ENCODE measurements at regions not wholly inside any gene's neighbourhood (a gene's known extent, or its start where the extent isn't known, plus 50 kb on each side); places are given as distances from the start of the nearest gene placed in this dataset.
A peak's percentile ranks its signal among the peaks of the same experiment; 100 is the strongest.

DNA sequence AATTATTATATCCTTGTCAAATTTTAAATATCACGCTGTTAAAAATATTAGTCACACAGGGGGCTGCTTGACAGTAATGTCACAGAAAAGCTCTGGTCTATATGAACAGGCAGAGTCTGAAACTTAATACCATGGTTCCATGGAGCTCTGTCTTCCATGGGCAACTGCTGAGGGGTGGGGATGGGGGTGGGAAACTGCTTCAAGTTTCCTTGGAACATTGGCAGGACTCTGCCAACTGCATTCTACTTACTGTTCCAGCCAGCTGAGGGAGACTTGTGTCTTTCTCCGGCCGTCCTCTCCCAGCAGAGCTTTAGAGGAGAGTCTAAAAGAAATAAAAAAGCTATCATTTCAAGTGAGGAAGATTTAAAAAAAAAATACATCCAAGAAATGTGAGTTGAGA, 348.7 kb downstream of the ZIC1 start:
- no peak for DNase-seq (ENCODE audit: low read depth)

DNA sequence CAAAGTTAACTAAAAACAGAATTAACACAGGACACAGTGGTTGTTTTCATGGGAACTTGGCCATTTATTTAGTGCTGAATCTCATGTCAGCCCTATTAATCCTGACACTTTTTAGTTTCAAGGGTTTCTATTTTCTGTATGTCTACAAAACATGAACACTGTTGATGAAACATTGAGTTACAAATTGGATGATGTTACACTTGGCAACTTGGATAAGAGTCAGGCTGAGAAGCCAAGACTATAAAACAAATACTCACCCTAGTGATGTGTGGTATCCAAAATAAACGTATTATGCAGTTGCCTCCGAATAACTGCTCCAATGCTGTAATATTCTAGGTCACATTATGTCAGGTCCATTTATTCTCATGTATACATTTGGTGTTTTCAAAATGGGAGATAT, 349.6 kb downstream of the ZIC1 start:
- DNase-seq (ENCODE audit: low read depth) = peak; percentile 75

DNA sequence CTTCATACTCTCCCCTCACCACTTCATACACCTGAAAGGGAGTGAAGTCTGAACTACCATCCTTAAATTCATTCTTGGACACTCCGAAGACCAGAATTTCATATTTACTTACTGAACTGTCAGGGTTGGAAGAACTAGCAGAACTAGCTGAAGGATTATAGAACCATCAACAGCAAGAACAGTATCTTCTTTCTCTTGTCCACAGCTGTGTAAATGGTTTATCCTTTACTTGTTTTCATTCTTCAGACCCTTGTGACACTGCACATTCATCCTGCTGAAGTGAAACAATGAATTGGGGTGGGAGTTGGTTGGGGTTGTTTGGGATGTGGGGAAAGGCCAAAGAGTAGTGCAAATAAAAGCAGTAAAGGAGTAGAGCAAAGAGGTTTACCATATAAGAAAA, 350.9 kb downstream of the ZIC1 start:
- no peak for DNase-seq (ENCODE audit: low read depth)

DNA sequence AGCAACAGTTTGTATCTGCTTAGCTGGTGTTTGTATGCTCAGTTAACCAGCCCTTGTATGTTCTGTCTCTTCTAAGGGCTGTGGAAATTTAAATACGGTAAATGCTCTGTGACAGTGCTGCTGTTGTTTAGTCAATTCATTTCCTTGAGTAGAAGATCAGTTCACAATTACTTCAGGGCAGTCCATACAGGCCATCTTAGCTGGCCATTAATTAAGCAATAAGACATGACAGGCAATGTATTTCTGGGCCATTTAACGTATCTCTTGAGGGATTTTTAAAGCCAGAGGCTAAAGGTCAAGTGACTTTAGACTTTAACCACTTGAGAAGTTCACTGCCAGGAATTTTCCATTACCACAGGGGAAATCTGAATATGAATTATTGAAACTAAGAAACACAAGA, 351.8 kb downstream of the ZIC1 start:
- DNase-seq (ENCODE audit: low read depth) = peak; percentile 5

DNA sequence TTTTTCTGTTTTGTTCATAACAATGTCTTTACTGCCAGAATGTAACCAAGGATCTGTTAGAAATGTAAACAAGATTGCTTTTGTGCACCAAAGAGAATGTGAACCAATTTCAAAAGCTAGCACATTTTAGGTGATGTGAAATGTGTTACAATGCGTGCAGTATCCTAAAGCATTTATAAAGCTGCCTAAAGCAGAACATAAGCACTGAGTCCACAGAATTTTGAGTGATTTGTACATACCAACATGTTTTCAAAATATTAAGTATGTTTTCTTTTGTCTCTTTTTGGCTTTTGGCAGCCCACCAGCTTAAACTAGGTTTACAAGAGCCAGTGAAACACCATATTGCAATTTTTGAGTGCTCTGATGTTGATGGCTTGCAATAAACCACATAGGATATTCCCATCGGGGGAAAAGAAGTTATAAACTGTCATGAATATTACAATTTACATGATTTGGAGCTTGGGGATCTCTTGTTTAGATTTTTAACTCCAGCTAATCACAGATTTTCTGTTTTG, 364.0 kb downstream of the ZIC1 start:
- DNase-seq (ENCODE audit: low read depth) = peak; percentile 63

DNA sequence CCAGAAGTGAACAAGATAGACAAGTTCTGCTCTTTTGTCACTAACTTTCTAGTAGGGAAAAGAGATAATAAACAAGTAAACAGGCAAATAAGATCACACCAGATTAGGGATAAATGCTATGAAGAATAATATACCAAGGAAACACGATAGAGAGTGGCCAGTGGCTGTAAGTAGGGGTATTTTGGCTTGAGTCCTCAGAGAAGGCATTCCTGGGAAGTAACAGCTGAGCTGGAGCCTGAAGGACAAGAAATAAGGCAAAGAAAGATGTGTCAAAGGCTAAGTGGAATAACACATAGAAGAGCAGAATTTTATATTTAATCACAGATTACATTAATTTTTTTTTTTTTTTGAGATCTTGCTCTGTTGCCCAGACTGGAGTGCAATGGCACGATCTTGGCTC, 366.2 kb downstream of the ZIC1 start:
- DNase-seq (ENCODE audit: low read depth) = no peak

DNA sequence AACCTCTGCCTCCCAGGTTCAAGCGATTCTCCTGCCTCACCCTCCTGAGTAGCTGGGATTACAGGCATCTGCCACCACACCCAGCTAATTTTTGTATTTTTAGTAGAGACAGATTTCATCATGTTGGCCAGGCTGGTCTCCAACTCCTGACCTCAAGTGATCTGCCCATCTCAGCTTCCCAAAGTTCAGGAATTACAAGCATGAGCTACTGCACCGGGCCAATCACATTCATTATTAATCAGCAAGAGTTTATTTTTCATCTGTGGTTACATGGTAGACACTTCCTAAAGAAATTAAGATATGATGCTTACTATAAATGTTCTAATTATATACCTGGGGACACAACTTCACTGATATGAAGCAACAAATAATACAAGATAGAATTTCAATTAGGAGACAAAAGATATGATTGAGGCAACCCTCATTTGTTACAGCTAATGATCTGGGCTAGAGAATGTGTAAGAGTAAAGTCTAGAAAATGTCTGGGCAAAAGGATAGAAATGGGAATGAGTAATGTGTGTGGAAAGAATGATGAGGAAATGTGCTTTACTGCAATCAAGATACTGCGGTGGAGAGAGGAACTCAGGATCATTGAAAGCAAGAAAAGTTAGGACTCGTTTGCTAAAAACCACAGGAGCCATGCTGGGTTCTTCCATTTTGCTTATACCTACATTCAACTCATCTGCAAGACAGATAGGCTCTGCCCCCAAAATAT, 366.8 kb downstream of the ZIC1 start:
- peak; percentile 73 for DNase-seq (ENCODE audit: low read depth)

DNA sequence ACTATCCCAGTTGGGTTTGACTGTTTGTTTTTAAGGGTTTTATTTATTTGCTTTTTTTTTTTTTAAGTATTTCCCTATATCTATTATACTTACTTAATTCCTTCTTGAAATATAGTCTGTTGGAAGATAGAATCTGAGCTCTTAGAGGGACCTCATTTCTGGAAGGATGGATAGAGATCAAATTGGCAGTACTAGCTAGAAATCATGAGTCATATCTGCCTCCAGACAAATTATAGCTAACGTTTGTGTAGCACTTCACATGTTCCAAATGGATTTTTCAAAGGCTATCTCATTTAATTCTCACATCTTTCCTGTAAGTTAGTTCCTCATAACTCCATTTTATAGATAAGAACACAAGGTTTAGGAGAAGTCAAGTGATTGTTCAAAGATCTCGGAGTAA, 384.7 kb downstream of the ZIC1 start:
- peak; percentile 32 for DNase-seq (ENCODE audit: low read depth)

DNA sequence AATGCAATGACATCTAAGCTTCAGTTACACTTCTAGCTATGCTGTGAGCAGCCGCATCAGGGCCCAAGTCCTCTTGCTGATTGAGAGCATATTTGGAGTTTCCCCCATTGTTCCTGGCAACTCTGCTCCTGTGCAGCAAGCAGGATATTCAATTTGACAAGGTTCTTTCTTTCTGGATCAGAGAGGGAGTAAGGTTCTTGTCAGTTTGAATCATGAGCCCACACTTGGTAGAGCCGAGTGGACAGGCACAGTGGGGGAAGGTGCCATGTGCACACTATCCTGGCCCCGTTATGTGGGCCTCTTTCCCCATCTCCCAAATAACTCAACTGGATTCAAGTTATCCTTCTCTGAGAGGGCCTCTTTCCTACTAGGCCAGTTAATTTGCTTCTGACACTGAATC, 385.4 kb downstream of the ZIC1 start:
- DNase-seq (ENCODE audit: low read depth) = no peak

DNA sequence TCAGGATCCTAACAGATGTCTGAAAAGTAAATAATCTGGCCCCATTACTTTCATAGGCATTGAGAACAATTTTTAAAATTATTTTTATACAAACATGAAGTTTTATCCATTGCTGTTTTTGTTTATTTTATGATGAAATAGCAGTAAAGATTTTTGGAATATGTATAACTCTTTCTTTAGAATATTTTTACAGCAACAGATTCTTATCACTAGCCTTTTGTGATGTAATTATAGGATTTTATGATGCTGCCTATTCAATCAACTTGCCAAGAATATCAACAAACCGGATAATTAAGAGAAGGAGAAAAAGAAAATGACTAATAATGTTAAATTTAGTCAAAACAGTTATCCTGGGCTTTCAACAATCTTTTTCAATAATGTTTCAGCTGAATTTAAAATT, 386.3 kb downstream of the ZIC1 start:
- DNase-seq (ENCODE audit: low read depth) = no peak

DNA sequence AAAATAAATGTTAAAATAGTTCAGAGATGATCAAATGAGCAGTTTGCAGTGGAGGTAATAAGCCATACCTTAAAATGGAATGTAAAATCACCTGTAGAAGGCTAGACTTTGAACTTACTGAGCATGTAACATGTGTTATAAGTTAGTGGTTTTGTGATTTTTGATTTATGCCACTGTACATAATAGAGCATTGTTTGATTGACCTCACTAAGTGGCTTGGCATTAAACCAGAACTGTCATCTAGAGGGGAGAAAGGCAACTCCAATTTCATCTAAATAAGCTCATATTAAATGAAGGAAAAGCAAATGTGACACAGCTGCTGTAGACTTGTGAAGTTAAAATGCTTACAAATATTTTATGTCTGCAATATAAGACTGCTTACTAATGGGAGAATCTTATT, 387.9 kb downstream of the ZIC1 start:
- DNase-seq (ENCODE audit: low read depth) = no peak

DNA sequence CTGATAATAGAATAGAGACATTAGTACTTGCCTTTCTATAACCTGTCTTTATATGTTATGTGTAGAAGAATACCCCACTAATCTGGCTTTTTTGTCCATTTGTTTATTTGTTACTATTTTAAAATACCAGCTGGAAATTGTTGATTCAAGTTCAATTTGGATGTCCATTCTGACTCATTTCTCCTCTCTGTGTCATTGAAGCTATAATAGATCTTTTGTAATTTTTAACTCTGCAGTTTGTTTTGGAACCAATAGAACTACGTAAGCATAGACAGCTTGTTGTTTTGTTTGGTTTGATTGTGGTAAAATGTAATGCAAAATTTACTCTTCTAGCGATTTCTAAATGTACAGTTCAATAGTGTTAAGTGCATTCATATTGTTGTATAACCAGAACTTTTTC, 390.4 kb downstream of the ZIC1 start:
- peak; percentile 50 for DNase-seq (ENCODE audit: low read depth)

DNA sequence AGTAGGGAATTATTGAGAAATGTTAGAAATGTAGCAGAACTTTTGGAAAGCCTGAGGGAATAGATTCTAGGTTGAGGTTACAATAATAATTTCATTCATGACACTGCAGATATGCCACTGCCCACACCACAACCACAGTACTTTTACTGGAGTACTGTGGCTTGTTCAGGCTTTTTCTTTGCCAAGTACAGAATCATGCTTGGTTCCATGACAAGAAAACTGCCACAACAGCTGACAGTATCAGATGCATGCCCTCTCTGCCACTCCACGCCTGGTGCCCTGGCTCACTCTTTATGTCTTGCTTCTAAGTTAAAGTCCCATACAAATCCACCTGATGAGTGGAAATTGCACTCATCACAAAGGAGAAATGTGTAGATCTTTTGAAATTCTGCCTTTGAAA, 398.6 kb downstream of the ZIC1 start:
- no peak for DNase-seq (ENCODE audit: low read depth)

DNA sequence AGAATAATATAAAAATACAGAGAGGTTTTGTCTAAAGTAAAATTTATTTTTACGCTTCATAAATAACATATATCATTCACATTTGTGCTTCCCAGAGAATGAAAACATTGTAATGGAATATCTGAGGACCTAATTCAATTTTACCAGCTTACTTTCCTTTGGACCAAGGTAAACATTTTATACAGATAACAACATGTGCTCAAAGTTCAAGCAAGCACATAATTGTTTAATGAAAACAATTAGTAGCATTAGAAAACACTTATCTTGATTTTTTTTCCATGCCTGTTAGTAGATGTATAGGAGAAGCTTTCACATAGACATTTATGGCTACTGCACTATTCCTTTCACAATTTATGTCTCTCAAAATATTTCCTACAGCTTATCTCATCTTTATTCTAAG, 400.0 kb downstream of the ZIC1 start:
- no peak for DNase-seq (ENCODE audit: low read depth)

DNA sequence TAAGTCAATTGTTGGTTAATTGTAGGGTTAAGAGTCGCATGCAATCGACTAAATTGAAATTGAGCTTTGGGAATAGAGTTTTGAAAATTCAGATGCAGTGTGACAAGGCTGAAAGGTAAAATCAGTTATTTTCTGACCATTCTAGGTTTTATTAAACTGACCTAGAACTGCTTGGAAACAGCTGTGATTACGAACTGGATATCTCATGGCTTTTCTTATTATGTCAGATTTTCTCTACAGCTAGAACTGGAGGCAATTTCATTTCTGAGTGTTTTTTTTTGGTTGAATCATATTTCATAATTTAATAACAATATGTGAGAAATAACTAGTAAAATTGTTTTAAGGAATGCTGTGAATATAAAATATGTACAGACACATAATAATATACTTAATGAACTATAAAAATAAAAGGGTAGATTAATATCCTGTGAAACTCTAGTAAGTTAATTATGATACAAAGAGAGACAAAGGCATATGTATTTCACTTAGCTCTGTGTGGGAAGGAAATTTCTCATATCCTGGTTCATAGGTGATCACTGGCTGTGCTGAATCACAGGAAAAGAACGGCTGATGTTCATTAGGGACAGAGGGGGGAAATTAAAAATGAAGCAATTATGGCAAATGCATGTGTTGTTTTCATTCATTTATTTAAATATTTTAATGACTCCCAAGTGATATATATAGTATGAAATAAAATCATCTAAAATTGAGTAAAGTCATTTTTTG, 403.2 kb downstream of the ZIC1 start:
- no peak for DNase-seq (ENCODE audit: low read depth)

DNA sequence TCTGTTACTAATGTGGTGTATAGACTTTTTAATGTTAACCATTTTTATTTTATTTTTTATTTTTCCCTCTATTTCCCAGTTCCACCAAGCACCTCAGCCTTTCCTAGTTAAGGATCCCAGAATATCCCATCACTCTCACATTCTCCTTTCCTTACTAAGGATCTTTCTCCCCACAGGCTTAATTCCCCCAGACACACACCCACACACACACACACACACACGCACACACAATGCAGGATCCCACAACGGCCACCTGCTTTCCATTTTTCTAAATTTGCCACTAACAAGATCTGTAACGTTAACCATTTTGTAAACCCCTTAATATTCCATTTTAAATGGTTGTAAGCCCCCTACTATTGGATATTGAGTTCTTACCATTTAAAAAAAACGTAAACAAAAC, 404.1 kb downstream of the ZIC1 start:
- DNase-seq (ENCODE audit: low read depth) = no peak

DNA sequence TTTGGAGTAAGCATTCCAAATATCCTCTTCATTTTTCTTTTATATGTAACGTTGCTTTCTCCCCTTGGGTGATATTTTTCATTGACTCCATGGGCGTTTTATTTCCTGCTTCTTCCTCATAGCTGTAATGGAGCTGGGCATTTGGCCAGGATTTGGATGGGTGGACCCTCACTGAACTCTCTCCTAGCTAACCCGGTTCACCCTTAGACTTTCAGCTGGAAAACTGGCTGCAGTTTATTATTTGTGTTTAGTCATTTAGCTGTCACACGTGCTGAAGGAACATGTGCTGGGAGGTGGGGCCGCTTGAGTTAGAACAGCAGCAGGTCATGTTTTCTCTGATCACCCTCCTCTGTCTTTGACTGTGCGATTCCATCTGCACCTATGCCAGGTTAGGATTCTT, 407.6 kb downstream of the ZIC1 start:
- DNase-seq (ENCODE audit: low read depth) = no peak

DNA sequence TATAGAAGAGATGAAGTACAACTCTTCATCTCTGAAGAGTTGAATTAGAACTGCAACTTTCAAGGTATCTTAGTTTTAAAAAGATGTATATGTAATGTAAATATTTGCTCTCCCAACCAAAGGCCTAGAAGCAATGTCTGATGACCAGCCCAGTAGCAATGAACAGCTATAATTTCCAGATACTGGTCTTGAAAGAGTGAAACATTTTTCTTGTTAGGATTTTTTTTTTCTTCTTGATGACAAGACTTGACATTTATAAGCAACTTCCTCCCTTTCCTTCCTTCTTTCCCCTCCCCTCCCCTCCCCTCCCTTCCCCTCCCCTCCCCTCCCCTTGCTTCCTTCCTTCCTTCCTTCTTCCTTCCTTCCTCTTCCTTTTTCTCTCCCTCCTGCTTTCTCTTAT, 423.4 kb downstream of the ZIC1 start:
- DNase-seq (ENCODE audit: low read depth) = no peak

DNA sequence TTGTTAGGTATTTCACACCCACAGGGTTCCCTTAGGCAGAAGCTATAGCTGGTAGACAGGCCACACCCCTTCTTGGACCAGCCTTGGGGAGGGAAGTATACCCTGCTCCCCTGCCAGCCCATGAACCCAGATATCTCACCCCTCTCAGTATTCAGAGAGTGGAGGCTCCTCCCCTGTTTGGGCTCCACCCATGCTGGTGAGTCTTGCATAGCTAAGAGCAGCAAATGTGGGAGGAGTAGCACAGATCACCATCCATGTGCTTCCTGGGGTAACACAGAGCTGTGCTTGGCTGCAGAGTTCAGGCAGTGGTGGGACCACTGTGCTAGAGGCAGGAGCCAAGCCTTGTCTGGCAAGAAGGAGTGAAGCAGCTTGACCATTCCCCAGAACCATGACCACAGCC, 427.2 kb downstream of the ZIC1 start:
- DNase-seq (ENCODE audit: low read depth) = no peak

DNA sequence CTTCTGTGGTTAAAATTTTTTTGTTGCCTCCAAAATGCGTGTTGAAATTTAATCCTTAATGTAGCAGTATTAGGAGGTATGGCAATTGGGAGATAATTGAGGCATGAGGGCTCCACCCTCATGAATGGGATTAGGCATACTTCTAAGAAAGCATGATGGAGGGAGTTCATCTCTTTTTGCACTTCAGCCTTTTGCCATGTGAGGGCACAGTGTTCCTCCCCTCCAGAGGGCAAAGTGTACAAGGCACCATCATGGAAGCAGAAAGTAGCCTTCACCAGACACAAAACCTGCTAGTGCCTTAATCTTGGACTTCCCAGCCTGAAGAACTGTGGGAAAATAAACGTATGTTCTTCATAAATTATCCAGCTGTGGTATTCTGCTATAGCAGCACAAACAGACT, 429.5 kb downstream of the ZIC1 start:
- DNase-seq (ENCODE audit: low read depth) = no peak

DNA sequence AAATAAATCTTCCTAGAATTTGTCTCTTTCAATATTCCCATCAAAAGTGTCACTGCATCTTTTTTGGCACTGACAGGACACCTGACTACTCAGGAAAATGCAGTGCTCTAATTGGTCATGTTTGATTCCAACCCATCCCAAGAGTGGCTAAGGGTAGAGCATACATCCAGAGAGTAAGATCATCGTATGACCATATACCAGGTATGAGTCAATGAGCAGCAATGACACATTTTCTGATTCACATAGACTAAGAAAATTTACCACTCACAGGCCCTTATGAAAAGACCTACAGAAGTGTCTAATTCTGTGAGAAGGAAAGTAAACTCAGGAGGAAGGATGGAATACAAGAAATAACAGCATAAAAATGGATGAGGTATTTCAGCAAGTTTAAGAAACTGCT, 434.2 kb downstream of the ZIC1 start:
- DNase-seq (ENCODE audit: low read depth) = no peak

DNA sequence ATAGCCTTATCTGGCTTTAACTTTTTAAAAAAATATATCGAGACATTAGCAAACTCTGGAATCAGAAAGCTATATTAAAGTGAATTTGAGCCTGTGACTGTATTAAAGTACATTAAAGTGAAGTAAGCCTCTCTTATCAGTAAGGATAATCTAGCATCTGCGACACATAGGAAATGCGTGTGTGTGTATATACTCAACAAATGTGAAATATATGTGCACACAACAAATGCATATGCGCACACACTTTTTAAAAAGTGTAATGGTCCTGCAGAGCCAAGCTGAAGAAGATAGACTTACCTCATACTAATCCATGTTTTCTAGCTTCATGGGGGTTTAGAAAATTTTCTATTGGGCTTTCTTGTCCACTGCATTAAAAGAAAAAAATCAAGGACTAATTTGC, 437.1 kb downstream of the ZIC1 start:
- no peak for DNase-seq (ENCODE audit: low read depth)

DNA sequence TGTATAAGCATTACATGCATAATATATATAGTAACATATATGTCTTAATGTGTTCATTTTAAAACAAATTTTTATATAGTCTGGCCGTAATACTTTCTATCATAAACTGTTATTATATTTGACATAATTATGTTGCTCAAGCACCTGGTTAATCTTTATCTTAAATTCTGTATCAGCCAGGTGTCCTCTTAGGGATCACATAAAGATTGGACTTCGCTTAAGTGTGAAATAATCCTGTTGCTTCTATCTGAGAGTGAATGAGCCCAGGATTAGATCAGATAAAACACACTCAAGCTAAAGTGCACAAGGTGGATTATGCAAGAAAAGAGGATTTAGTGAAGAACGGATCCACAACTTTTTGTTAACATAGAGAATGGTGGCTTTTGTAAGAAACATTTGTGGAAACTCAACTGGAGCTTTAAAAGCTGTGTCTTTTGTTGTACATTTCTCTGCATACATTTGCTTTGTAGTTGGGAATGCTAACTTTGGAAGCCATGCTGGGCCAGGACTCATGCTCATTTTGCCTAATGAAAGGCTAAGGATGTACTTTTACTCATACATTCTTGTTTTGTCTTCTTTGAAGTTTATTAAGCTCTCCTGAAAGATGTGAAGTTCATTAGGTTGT, 437.8 kb downstream of the ZIC1 start:
- no peak for DNase-seq (ENCODE audit: low read depth)

All from fibroblast of gingiva (primary cell).